SKM-1 treated with dmso at 0.1 percent for 144 hours (cell line): ENCODE measurements at regions not wholly inside any gene's neighbourhood (a gene's known extent, or its start where the extent isn't known, plus 50 kb on each side); places are given as distances from the start of the nearest gene placed in this dataset.
"Not testable (repeated sequence)": the region's sequence is repeated elsewhere in the genome, so short reads cannot be mapped to it uniquely, and the experiment has no call there.

ENCODE experiments used
- DNase-seq: peaks from one replicate; lab custom pipeline; 2025; ENCODE audit not compliant: unreplicated experiment; lab: John Stamatoyannopoulos, UW

DNA sequence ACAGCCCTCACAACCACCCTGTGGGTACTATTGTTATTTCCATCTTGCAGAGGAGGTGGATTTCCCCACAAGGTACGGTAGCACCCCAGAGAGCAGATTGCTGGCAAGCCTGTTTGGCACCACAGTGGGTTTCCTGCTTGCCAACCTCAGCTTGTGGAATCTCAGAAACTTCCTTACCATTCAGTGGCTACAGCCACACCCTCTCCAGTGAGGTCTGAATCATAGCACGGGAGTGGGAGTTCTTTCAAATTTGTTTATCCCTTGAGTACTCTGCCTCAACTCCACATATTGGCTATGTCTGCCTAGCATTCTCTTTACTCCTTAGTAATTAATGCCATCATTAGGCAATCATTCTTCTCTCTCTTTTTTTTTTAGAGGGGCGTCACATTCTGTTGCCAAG, 162.1 kb downstream of the PTPRU start:
- DNase-seq = no peak

DNA sequence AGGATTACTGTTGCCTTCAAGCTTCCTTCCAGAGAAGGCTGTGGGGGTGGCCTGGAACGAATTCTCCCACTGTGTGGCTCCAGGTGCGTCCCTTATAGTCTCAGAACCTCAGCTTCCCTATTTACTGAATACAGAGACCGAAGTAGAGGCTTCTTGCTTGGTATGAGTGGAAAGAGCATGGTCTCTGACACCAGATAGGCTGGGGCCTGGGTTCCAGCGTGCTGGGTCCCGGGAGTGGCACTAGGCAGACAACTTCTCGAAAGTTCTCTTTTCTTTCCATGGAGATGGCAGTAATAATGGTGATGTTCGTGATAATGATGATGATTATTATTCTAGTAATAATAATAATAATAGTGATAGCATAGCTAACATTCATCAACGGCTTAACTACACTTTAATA, 161.7 kb downstream of the PTPRU start:
- DNase-seq = no peak

DNA sequence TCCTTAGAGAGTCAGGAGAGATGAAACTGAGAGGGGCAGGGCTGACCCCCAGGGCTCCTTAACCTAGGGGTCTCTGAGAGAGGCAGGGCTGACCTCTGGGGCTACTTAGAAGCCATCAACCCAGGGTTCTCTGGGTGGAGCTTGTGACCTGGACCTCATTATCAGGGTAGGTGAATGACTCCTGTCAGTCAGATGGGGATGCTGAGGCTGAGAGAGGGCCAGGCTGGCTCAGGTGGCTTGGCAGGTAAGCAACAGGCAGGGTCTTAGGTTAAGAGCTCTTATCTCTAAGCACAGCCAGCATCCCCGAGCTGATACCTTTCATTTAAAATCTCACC, 160.9 kb downstream of the PTPRU start:
- no peak for DNase-seq

DNA sequence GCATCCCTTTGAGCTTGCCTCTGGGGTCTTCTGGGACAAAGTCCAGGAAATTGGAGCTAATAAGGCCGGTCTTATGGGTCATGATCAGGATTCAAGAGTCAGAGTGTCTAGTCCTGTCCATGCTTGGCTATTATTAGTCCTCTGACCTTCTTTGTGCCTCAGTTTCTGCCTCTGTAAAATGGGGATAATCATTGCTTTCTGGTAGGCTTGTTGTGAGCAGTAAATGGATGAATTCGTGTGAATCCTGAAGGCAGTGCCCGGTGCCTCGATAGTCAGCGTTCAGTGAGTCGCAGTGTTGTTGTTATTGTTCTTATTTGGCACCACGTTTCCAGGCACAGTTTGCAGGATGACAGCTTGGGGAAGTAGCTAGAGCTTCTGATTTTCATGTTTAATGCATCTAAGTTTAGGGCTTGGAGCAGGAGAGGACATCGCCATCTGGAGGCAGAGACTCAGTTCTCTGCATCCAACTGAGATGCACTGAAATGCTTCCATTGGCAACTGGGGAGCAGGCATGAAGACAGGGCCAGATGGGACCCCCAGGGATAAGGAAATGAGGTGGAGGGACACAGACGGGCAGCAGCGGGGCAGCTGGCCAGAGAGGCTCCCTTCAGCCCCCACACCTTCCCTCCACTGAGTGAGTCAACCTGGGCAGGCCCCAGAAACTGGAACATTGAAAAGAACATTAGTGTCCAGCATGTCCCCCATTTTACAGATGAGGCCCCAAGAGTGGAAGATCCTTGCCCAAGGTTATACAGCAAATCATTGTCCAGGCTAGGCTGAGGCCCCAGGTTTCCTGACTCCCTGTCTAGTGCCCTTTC, 160.3 kb downstream of the PTPRU start:
- no peak for DNase-seq

- no peak for DNase-seq
Measured at GRCh38 chr1:29395736-29396437, 159.6 kb downstream of the PTPRU start.

DNA sequence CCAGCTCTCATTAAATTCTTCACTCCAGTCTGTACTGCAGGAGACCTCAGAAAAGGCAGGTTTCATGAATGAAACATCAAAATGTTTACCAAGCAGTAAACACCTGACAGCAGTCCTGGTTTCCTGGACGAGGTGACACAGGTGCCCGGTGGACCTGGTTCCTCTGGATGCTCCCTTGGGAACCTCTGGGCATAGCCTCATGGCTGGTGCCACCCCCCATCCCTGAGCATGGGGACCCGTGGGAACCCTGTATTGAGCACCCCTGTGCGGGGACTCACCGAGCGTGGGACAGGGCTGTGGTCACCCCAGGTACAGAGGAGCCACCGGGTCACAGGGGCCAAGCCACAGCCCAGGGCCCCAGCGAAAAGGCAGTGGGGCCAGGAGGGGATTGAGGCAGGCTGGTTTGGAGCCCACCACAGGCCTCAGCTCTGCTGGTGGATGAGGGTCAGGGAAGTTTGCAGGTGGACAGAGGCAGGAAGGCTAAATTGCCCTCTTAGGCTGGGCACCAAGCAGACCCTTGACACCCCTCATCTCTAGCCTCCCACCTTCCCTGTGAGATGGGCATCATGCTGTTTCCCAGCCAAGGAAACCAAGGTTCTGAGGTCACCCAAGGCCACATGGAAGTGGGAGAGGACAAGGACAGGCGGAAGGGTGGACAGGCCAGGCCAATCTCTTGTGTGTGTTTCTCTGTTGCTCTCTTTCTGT, 158.4 kb downstream of the PTPRU start:
- DNase-seq = no peak

GRCh38 chr1:29393451-29393826, 157.1 kb downstream of the PTPRU start:
- DNase-seq = no peak

- no peak for DNase-seq
Measured at GRCh38 chr1:29392486-29393450, 156.4 kb downstream of the PTPRU start.

DNA sequence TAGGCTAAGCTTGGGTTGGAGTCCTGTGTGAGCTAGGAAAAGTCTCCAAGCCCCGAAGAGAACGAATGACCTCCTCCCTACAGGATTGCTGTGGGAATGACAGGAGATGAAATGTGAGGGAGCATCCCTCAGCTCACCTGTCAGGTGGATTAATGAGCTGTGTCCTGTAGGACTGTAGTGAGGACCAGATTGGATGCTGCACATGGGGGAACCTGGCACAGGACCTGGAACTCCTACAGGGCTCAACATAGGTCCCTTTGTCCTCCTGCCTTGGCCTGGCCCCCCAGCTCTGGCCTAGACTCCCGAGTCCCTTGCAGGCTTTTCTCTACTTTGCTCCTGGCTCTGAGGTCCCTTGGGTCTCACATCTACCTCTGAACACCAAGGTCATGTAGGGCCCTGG, 155.7 kb downstream of the PTPRU start:
- no peak for DNase-seq

GRCh38 chr1:29391362-29391880, 155.1 kb downstream of the PTPRU start:
- no peak for DNase-seq

DNA sequence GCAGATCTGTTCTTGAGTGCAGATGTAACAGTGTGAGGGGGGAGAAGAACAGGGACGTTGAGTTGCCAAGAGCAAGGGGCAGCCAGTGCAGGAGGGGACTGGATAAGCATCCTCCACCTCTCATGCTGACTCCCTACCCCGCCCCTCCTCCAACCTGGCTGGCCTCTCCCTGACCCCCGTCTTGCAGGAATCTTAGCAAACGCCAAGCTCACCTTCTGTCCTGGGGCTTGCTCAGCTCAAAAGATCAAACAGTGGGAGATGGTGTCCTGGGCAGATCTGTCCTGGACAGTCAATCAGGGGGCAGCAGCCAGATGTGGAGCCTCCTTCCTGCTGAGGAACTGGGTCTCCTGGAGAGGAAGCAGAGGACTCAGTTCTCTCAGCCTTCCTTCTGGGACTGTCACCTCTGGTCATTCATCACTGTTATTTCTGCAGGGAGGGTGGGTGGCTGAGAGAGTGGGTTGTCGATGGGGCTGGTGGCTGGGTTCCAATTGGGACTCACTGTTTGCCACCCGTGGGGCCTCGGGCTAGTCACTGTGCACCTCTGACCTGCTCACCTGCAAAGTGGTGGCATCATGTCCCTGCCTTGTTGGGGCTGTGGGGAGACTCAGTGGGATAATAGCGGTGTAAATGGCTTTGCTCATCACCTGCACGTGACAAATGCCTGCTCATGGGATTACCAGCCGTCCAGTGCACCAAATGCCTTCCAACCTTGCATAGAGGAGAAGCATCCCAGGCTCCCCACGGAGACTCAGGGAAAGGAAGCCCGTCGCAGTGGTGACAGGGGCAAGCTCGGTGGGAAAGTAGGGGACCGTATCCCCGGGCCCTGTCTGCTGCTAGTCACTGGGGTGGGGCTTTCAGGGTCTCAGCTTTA, 154.4 kb downstream of the PTPRU start:
- DNase-seq = no peak

GRCh38 chr1:29390075-29390474, 153.8 kb downstream of the PTPRU start:
- DNase-seq = no peak

GRCh38 chr1:29389533-29390041, 153.3 kb downstream of the PTPRU start:
- DNase-seq = no peak

GRCh38 chr1:29388884-29389283, 152.6 kb downstream of the PTPRU start:
- no peak for DNase-seq

DNA sequence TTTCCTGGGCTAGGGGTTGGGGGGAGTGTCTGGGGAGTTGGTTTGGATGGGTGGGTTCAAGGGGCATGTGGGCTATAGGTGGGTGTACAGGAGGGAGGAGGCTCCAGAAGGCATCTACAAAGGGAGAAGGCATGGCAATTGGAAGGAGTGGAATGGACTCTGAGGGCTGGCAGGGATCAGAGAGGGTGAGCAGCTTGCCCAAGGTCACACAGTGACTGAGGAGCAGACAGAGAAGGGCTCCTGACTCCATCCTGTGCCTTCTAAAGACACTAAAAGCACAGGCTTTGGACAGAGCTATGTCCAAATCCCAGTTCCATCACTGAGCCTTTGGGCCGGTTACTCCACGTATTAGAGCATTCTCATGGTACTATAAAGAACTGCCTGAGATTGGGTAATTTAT, 151.8 kb downstream of the PTPRU start:
- no peak for DNase-seq

- no peak for DNase-seq
Measured at GRCh38 chr1:29387210-29387609, 150.9 kb downstream of the PTPRU start.

DNA sequence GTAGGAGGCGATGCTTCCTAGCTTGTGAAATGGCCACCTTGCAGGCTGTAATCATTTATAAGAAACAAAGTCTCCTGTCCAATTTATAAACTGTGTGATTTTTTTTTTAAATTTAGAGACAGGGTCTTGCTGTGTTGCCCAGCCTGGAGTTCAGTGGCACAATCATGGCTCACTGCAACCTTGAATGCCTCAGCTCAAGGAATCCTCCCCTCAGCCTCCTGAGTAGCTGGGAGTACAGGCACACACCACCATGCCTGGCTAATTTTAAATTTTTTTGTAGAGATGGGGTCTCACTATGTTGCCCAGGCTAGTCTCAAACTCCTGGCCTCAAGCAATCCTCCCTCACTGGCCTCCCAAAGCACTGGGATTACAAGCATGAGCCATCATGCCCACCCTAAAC, 150.1 kb downstream of the PTPRU start:
- not testable (repeated sequence) for DNase-seq

- DNase-seq = no peak
Measured at GRCh38 chr1:29385966-29386365, 149.6 kb downstream of the PTPRU start.

DNA sequence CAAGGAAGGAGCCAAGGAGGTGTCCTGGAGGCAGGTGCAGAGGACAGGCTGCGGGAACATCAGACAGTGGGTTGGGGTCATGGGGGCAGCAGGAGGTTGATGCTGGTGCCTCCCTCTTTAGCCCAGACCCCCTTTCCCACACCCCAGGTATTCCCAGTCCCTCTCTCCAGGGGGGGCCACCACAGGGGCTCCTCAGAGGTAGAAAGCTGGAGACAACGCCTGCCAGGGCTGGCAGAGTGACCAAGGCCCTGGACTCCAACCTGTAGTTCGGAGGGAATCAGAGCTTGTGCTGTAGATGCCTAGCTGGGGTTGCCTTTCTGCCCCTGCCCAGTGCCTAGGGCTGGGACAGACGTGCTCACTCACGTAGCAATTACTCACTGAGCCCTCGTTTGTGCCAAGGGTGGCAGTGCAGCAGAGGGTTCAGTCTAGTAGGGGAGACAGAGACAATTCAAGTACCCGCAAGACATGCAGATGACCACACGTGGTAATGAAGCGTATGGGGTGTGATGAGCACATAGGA, 148.2 kb downstream of the PTPRU start:
- no peak for DNase-seq
